B cell (primary cell): ENCODE measurements at regions not wholly inside any gene's neighbourhood (a gene's known extent, or its start where the extent isn't known, plus 50 kb on each side); places are given as distances from the start of the nearest gene placed in this dataset.

Experiments
- ATAC-seq: fragments of 200-7000 bp; cut with Tn5 transposase; one replicate; pipeline ENCODE4 v1.10.0; 2021; ENCODE audit warnings: low read depth, mild to moderate bottlenecking, moderate number of reproducible peaks, moderate library complexity
- CTCF ChIA-PET: fragments of 350-600 bp; sonication (Branson Sonifier 250); formaldehyde crosslinking; loops from one replicate; lab custom pipeline; 2021; ENCODE audit warnings: antibody characterized with exemption, inconsistent platforms; lab: Charles Lee
- POLR2A ChIA-PET: fragments of 350-600 bp; sonication (Branson Sonifier 250); formaldehyde crosslinking; loops from one replicate; lab custom pipeline; 2021; ENCODE audit warnings: antibody characterized with exemption; lab: Charles Lee
- DNase-seq: peaks from one replicate; pipeline ENCODE4 v3.0.0; 2013
- H2AFZ ChIP-seq: 2 replicates; pipeline ENCODE4 v1.6.1; 2012; ENCODE audit warnings: mild to moderate bottlenecking, low read depth, low read length; ENCODE audit not compliant: insufficient read depth, poor library complexity, severe bottlenecking
- H3K27ac ChIP-seq, 2 donors: 1 replicate in 1 of 2; 2 replicates in 1 of 2; pipeline ENCODE4 v1.5.1; 2012 to 2013; ENCODE audit warnings: low read length in 2 of 2, mild to moderate bottlenecking in 2 of 2, moderate library complexity in 1 of 2
- H3K27me3 ChIP-seq, 4 experiments: fragments of 200-600 bp in 1 of 4; sonication (generic) in 1 of 4; replicated peaks in 1 of 4; 1 replicate in 2 of 4; 2 replicates in 2 of 4; pipeline versions ENCODE4 v1.6.1 to v1.7.0; 2013 to 2016; ENCODE audit warnings: low read length in 3 of 4, mild to moderate bottlenecking in 2 of 4, mixed read lengths in 1 of 4, moderate library complexity in 1 of 4; ENCODE audit not compliant: insufficient read depth in 4 of 4, control insufficient read depth in 3 of 4; ENCODE audit errors: control extremely low read depth in 1 of 4
- H3K36me3 ChIP-seq, 2 experiments: replicated peaks in 1 of 2; 1 replicate in 1 of 2; 2 replicates in 1 of 2; pipeline versions ENCODE4 v1.6.1 to v1.7.1; 2013; ENCODE audit warnings: low read length in 1 of 2; ENCODE audit not compliant: insufficient read depth in 2 of 2, control insufficient read depth in 1 of 2; ENCODE audit errors: control extremely low read depth in 1 of 2, extremely low read depth in 1 of 2
- H3K4me1 ChIP-seq, 2 donors: fragments of 200-600 bp in 1 of 2; sonication (generic) in 1 of 2; 1 replicate in 1 of 2; 2 replicates in 1 of 2; pipeline versions ENCODE4 v1.5.1 to v1.6.1; 2013 to 2017; ENCODE audit warnings: low read length in 2 of 2; ENCODE audit not compliant: control insufficient read depth in 2 of 2, insufficient read depth in 2 of 2
- H3K4me2 ChIP-seq: replicated peaks from 2 replicates; pipeline ENCODE3; 2012; ENCODE audit warnings: mild to moderate bottlenecking, low read depth, low read length; ENCODE audit not compliant: poor library complexity, severe bottlenecking
- H3K4me3 ChIP-seq, 5 experiments: fragments of 200-600 bp in 1 of 5; sonication (generic) in 1 of 5; 1 replicate in 3 of 5; 2 replicates in 2 of 5; pipeline versions ENCODE4 v1.5.1 to v1.7.0; 2011 to 2016; ENCODE audit warnings: low read length in 4 of 5, mild to moderate bottlenecking in 4 of 5, low read depth in 2 of 5, control low read depth in 1 of 5, moderate library complexity in 1 of 5; ENCODE audit not compliant: insufficient read depth in 1 of 5; ENCODE audit errors: control extremely low read depth in 1 of 5, extremely low read depth in 1 of 5
- H3K79me2 ChIP-seq: fragments of 200-600 bp; sonication (generic); one replicate; pipeline ENCODE4 v1.6.0; 2016; ENCODE audit warnings: low read length; ENCODE audit not compliant: control insufficient read depth, insufficient read depth
- H3K9ac ChIP-seq: fragments of 200-600 bp; sonication (generic); 2 replicates; pipeline ENCODE4 v1.6.1; 2017; ENCODE audit warnings: mild to moderate bottlenecking, low read length, moderate library complexity
- H3K9me3 ChIP-seq, 3 donors: one replicate each; pipeline versions ENCODE4 v1.6.1 to v1.7.1; 2013; ENCODE audit warnings: low read length in 2 of 3; ENCODE audit not compliant: control insufficient read depth in 2 of 3, insufficient read depth in 1 of 3; ENCODE audit errors: control extremely low read depth in 1 of 3
- H4K20me1 ChIP-seq: 2 replicates; pipeline ENCODE4 v1.6.0; 2012; ENCODE audit warnings: mild to moderate bottlenecking, low read length; ENCODE audit not compliant: insufficient read depth, control insufficient read depth, poor library complexity, severe bottlenecking
- H3K27ac Mint-ChIP-seq: one replicate; pipeline ENCODE4 v1.8.0; 2021; ENCODE audit warnings: mixed read lengths
- H3K27me3 Mint-ChIP-seq: one replicate; pipeline ENCODE4 v1.8.0; 2021; ENCODE audit warnings: mixed read lengths
- H3K4me1 Mint-ChIP-seq: one replicate; pipeline ENCODE4 v1.8.0; 2021; ENCODE audit warnings: mixed read lengths
- H3K4me3 Mint-ChIP-seq: one replicate; pipeline ENCODE4 v1.8.0; 2021; ENCODE audit warnings: mixed read lengths
- H3K9me3 Mint-ChIP-seq: one replicate; pipeline ENCODE4 v1.8.0; 2022; ENCODE audit warnings: mixed read lengths; ENCODE audit not compliant: insufficient read depth
- CTCF ChIP-seq: fragments of 200-600 bp; IDR thresholded peaks from one replicate; pipeline ENCODE4 v1.8.0; 2022; ENCODE audit warnings: antibody characterized with exemption, mild to moderate bottlenecking
- EZH2 ChIP-seq: IDR thresholded peaks from 2 replicates; pipeline ENCODE4 v1.6.1; 2012; ENCODE audit warnings: borderline replicate concordance, low read depth, mild to moderate bottlenecking, moderate library complexity, low read length; ENCODE audit not compliant: insufficient read depth, poor library complexity, severe bottlenecking
- WGBS: methylation state at CpG from one replicate; pipeline ENCODE4 v1.1.5; 2013; ENCODE audit warnings: missing lambda C conversion rate; ENCODE audit not compliant: insufficient coverage; 5-methylcytosine and 5-hydroxymethylcytosine counted together
- intact Hi-C: fragments of 100-400 bp; cut with micrococcal nuclease; formaldehyde crosslinking; loops from one replicate; pipeline ENCODE4 v1.10.0; 2022

GRCh38 chr4:189301692-189302091, 639.0 kb upstream of the FRG1 start:
- Histone ChIP-seq H3K79me2 (no peaks in the 10 kb centered on the region), H3K9me3 (peaks cover 0 to 3% (median 0%) of the 10 kb centered on the region in 3 donors), H4K20me1 (no peaks in the 10 kb centered on the region), H3K9ac (no peak overlapping the region), H3K4me3 (no peak overlapping the region), H3K4me1 (no peaks in the 10 kb centered on the region), H3K4me2 (no peak overlapping the region), H3K27ac (no peak overlapping the region), H3K36me3 (no peaks in the 10 kb centered on the region), H3K27me3 (no peaks in the 10 kb centered on the region), H2AFZ (no peak overlapping the region)
- H3K27me3 Mint-ChIP-seq: no peaks in the 10 kb centered on the region
- no peak overlapping the region for H3K4me3 Mint-ChIP-seq
- WGBS: 93% methylated on average over 9 of the region's 9 CpGs
- no peak overlapping the region for H3K27ac Mint-ChIP-seq
- POLR2A ChIA-PET: no interaction called here
- H3K9me3 Mint-ChIP-seq: peaks cover 5% of the 10 kb centered on the region
- TF ChIP-seq CTCF (no peak), EZH2 (no peak)
- CTCF ChIA-PET: no interaction called here
- DNase-seq: no peak
- intact Hi-C loops: no loop called here
- no peaks in the 10 kb centered on the region for H3K4me1 Mint-ChIP-seq
- ATAC-seq: no peak

GRCh38 chr4:189302719-189303118, 638.0 kb upstream of the FRG1 start:
- DNase-seq: no peak
- no peak for ATAC-seq
- Histone ChIP-seq H3K79me2 (no peaks in the 10 kb centered on the region), H2AFZ (no peak overlapping the region), H3K27ac (no peak overlapping the region), H3K9ac (no peak overlapping the region), H3K36me3 (no peaks in the 10 kb centered on the region), H3K27me3 (no peaks in the 10 kb centered on the region), H4K20me1 (no peaks in the 10 kb centered on the region), H3K4me2 (no peak overlapping the region), H3K9me3 (peaks cover 0 to 7% (median 0%) of the 10 kb centered on the region in 3 donors), H3K4me1 (no peaks in the 10 kb centered on the region), H3K4me3 (no peak overlapping the region)
- Mint-ChIP-seq H3K4me1 (no peaks in the 10 kb centered on the region), H3K4me3 (no peak overlapping the region), H3K27ac (no peak overlapping the region), H3K27me3 (no peaks in the 10 kb centered on the region), H3K9me3 (peaks cover 5% of the 10 kb centered on the region)
- 100% methylated on average over 7 of the region's 8 CpGs for WGBS
- ChIA-PET CTCF (no interaction called here), POLR2A (no interaction called here)
- no peak for TF ChIP-seq CTCF
- no peak for TF ChIP-seq EZH2
- intact Hi-C loops: no loop called here
